ENCODE measurements at regions not wholly inside any gene's neighbourhood (a gene's known extent, or its start where the extent isn't known, plus 50 kb on each side); places are given as distances from the start of the nearest gene placed in this dataset.

- no peak overlapping the region for H3K4me3 ChIP-seq
- H3K4me1 ChIP-seq (ENCODE audit: control insufficient read depth in 1 of 2, low read depth in 2 of 2), result no peaks in the 10 kb centered on the region
- ATAC-seq (ENCODE audit: insufficient number of reproducible peaks, low FRiP score, low read depth) (no peak), DNase-seq (ENCODE audit: low spot score) (no peak)
- TF ChIP-seq, protein P1, sequence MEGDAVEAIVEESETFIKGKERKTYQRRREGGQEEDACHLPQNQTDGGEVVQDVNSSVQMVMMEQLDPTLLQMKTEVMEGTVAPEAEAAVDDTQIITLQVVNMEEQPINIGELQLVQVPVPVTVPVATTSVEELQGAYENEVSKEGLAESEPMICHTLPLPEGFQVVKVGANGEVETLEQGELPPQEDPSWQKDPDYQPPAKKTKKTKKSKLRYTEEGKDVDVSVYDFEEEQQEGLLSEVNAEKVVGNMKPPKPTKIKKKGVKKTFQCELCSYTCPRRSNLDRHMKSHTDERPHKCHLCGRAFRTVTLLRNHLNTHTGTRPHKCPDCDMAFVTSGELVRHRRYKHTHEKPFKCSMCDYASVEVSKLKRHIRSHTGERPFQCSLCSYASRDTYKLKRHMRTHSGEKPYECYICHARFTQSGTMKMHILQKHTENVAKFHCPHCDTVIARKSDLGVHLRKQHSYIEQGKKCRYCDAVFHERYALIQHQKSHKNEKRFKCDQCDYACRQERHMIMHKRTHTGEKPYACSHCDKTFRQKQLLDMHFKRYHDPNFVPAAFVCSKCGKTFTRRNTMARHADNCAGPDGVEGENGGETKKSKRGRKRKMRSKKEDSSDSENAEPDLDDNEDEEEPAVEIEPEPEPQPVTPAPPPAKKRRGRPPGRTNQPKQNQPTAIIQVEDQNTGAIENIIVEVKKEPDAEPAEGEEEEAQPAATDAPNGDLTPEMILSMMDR (IDR thresholded peaks at IDR 0.05), result no peak
- H3K27ac ChIP-seq, result no peak overlapping the region
- H3K27me3 ChIP-seq (replicated peaks; ENCODE audit: insufficient read depth), result no peaks in the 10 kb centered on the region
- no peaks in the 10 kb centered on the region for H3K36me3 ChIP-seq
- no peaks in the 10 kb centered on the region for H3K9me3 ChIP-seq
Measured at GRCh38 chr3:104106276-104106675, 1260.4 kb upstream of the ALCAM start.

DNA sequence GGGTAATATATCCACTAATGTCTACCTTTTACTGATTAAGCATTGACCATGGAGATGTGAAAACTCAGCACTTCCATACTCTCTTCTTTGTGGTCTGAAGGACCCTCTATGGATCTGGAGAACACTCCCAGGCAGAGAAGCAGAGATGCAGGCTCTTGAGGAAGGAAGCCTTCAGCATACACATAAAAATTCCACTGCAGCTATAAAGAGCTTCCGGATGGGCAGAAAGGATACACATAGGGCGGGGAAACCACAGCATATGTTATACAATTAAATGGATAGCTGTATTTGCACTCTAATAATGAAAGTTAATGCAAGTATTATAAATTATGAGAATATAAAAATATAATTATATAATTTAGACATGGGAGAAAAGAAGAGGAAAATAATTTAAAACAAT lies 1258.2 kb upstream of the ALCAM start:
- Histone ChIP-seq H3K9me3 (no peaks in the 10 kb centered on the region), H3K27me3 (replicated peaks; ENCODE audit: insufficient read depth) (no peaks in the 10 kb centered on the region), H3K36me3 (no peaks in the 10 kb centered on the region), H3K4me3 (no peak overlapping the region), H3K27ac (no peak overlapping the region), H3K4me1 (ENCODE audit: control insufficient read depth in 1 of 2, low read depth in 2 of 2) (no peaks in the 10 kb centered on the region)
- TF ChIP-seq, protein P1 (IDR thresholded peaks at IDR 0.05), result no peak
- DNase-seq (ENCODE audit: low spot score) (no peak), ATAC-seq (ENCODE audit: insufficient number of reproducible peaks, low FRiP score, low read depth) (no peak)

DNA sequence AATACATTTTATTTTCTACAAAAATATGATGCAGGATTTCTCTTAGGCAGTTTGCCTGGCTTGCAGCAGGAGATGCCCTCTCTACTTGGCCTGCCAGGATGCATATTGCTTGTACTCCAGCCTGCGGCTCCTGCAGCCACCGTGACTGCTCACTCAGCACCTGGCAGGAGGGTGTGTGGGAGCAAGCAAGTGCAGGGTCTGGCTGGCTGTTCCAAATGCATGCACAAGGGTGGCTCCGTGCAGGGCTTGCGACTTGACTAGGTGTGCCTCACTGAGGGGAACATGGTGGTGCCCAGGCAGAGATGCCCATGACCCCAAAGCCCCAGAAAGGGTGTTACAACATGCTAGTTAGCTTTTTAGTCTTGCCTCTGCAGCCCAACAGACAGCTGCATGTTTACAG lies 1240.2 kb upstream of the ALCAM start:
- Histone ChIP-seq H3K4me3 (no peak overlapping the region), H3K27me3 (replicated peaks; ENCODE audit: insufficient read depth) (no peaks in the 10 kb centered on the region), H3K27ac (no peak overlapping the region), H3K4me1 (ENCODE audit: control insufficient read depth in 1 of 2, low read depth in 2 of 2) (no peaks in the 10 kb centered on the region), H3K9me3 (peaks cover 3% of the 10 kb centered on the region), H3K36me3 (no peaks in the 10 kb centered on the region)
- ATAC-seq (ENCODE audit: insufficient number of reproducible peaks, low FRiP score, low read depth) (no peak), DNase-seq (ENCODE audit: low spot score) (no peak)
- TF ChIP-seq, protein P1 (IDR thresholded peaks at IDR 0.05), result no peak

- Histone ChIP-seq H3K4me1 (ENCODE audit: control insufficient read depth in 1 of 2, low read depth in 2 of 2) (no peaks in the 10 kb centered on the region), H3K36me3 (no peaks in the 10 kb centered on the region), H3K4me3 (no peak overlapping the region), H3K27me3 (replicated peaks; ENCODE audit: insufficient read depth) (no peaks in the 10 kb centered on the region), H3K27ac (no peak overlapping the region), H3K9me3 (peaks cover 3% of the 10 kb centered on the region)
- ATAC-seq (ENCODE audit: insufficient number of reproducible peaks, low FRiP score, low read depth) (no peak), DNase-seq (ENCODE audit: low spot score) (no peak)
- TF ChIP-seq, protein P1 (IDR thresholded peaks at IDR 0.05), result no peak
Measured at GRCh38 chr3:104126864-104127553, 1239.7 kb upstream of the ALCAM start.

GRCh38 chr3:104127830-104128229 lies 1238.9 kb upstream of the ALCAM start:
- Histone ChIP-seq H3K9me3 (peaks cover 3% of the 10 kb centered on the region), H3K36me3 (no peaks in the 10 kb centered on the region), H3K27me3 (replicated peaks; ENCODE audit: insufficient read depth) (no peaks in the 10 kb centered on the region), H3K4me1 (ENCODE audit: control insufficient read depth in 1 of 2, low read depth in 2 of 2) (no peaks in the 10 kb centered on the region), H3K4me3 (no peak overlapping the region), H3K27ac (no peak overlapping the region)
- TF ChIP-seq, protein P1 (IDR thresholded peaks at IDR 0.05), result no peak
- DNase-seq (ENCODE audit: low spot score) (no peak), ATAC-seq (ENCODE audit: insufficient number of reproducible peaks, low FRiP score, low read depth) (no peak)

Data from thoracic aorta (tissue), 2 donors.